ENCODE measurements at regions not wholly inside any gene's neighbourhood (a gene's known extent, or its start where the extent isn't known, plus 50 kb on each side); places are given as distances from the start of the nearest gene placed in this dataset.
"Not testable (repeated sequence)": the region's sequence is repeated elsewhere in the genome, so short reads cannot be mapped to it uniquely, and the experiment has no call there.

- DNase-seq, result no peak
- Histone ChIP-seq H3K27me3 (ENCODE audit: low read length) (no peaks in the 10 kb centered on the region), H3K27ac (ENCODE audit: low read length) (no peak overlapping the region), H3K9ac (ENCODE audit: low read length) (no peak overlapping the region), H3K4me3 (ENCODE audit: low read length) (no peak overlapping the region), H3K4me1 (ENCODE audit: insufficient read depth, low read length) (no peaks in the 10 kb centered on the region), H3K79me2 (ENCODE audit: low read length) (no peaks in the 10 kb centered on the region), H2AFZ (ENCODE audit: low read length) (no peak overlapping the region), H3K9me3 (ENCODE audit: low read length) (no peaks in the 10 kb centered on the region), H3K9me2 (replicated peaks; ENCODE audit: low read length) (no peaks in the 10 kb centered on the region), H3K4me2 (ENCODE audit: low read length) (no peak overlapping the region), H3K36me3 (ENCODE audit: low read depth, low read length) (no peaks in the 10 kb centered on the region), H3F3A (ENCODE audit: low read length, unreplicated experiment) (no peaks in the 10 kb centered on the region), H4K20me1 (ENCODE audit: low read length) (no peaks in the 10 kb centered on the region)
- intact Hi-C loops (cut with micrococcal nuclease), result no loop called here
- POLR2A ChIA-PET (ENCODE audit: unreplicated experiment), result no interaction called here
- CTCF ChIA-PET, result no interaction called here
- no peak for TF ChIP-seq EZH2phosphoT487 (IDR thresholded peaks at IDR 0.05; ENCODE audit: borderline replicate concordance, low read length)
- no peak for TF ChIP-seq CTCF (conservative IDR thresholded peaks at IDR 0.05; ENCODE audit: low read depth, low read length)
- TF ChIP-seq EZH2 (IDR thresholded peaks at IDR 0.05; ENCODE audit: low read length, unreplicated experiment), result no peak
- ATAC-seq, result no peak
- BruUV-seq (replicated peaks), result no TSS peak
Observed at GRCh38 chr7:94781236-94781635, 125.3 kb upstream of the SGCE start.

GRCh38 chr7:94782777-94783176 lies 124.6 kb upstream of the PPP1R9A start:
- POLR2A ChIA-PET (ENCODE audit: unreplicated experiment), result no interaction called here

GRCh38 chr7:94787285-94787684 lies 120.1 kb upstream of the PPP1R9A start:
- H3K9me2 ChIP-seq (replicated peaks; ENCODE audit: low read length), result no peaks in the 10 kb centered on the region
- H3K36me3 ChIP-seq (ENCODE audit: low read depth, low read length), result no peaks in the 10 kb centered on the region
- no peak overlapping the region for H3K4me3 ChIP-seq (ENCODE audit: low read length)
- no TSS peak for BruUV-seq (replicated peaks)
- DNase-seq (no peak), ATAC-seq (no peak)
- no peaks in the 10 kb centered on the region for H3K4me1 ChIP-seq (ENCODE audit: insufficient read depth, low read length)
- TF ChIP-seq EZH2 (IDR thresholded peaks at IDR 0.05; ENCODE audit: low read length, unreplicated experiment) (no peak), CTCF (conservative IDR thresholded peaks at IDR 0.05; ENCODE audit: low read depth, low read length) (no peak), EZH2phosphoT487 (IDR thresholded peaks at IDR 0.05; ENCODE audit: borderline replicate concordance, low read length) (no peak)
- no peaks in the 10 kb centered on the region for H3F3A ChIP-seq (ENCODE audit: low read length, unreplicated experiment)
- H3K79me2 ChIP-seq (ENCODE audit: low read length), result no peaks in the 10 kb centered on the region
- no peaks in the 10 kb centered on the region for H3K9me3 ChIP-seq (ENCODE audit: low read length)
- no peak overlapping the region for H3K4me2 ChIP-seq (ENCODE audit: low read length)
- H2AFZ ChIP-seq (ENCODE audit: low read length), result no peak overlapping the region
- H3K9ac ChIP-seq (ENCODE audit: low read length), result no peak overlapping the region
- no peak overlapping the region for H3K27ac ChIP-seq (ENCODE audit: low read length)
- H3K27me3 ChIP-seq (ENCODE audit: low read length), result no peaks in the 10 kb centered on the region
- CTCF ChIA-PET, result interaction anchor here (0.6 kb wide), 1 partner anchor 1166 kb away, joined by 3 read pairs; no protein-coding TSS in a partner anchor
- POLR2A ChIA-PET (ENCODE audit: unreplicated experiment), result no interaction called here
- H4K20me1 ChIP-seq (ENCODE audit: low read length), result no peaks in the 10 kb centered on the region
- intact Hi-C loops (cut with micrococcal nuclease), result no loop called here

More at GRCh38 chr7:94782777-94783176, 124.6 kb upstream of the PPP1R9A start:
- no TSS peak for BruUV-seq (replicated peaks)
- Histone ChIP-seq H4K20me1 (ENCODE audit: low read length) (no peaks in the 10 kb centered on the region), H2AFZ (ENCODE audit: low read length) (no peak overlapping the region), H3K9ac (ENCODE audit: low read length) (no peak overlapping the region), H3F3A (ENCODE audit: low read length, unreplicated experiment) (no peaks in the 10 kb centered on the region), H3K9me2 (replicated peaks; ENCODE audit: low read length) (no peaks in the 10 kb centered on the region), H3K27ac (ENCODE audit: low read length) (no peak overlapping the region), H3K9me3 (ENCODE audit: low read length) (no peaks in the 10 kb centered on the region), H3K27me3 (ENCODE audit: low read length) (no peaks in the 10 kb centered on the region), H3K4me3 (ENCODE audit: low read length) (no peak overlapping the region), H3K4me1 (ENCODE audit: insufficient read depth, low read length) (no peaks in the 10 kb centered on the region), H3K79me2 (ENCODE audit: low read length) (no peaks in the 10 kb centered on the region), H3K4me2 (ENCODE audit: low read length) (no peak overlapping the region), H3K36me3 (ENCODE audit: low read depth, low read length) (no peaks in the 10 kb centered on the region)
- TF ChIP-seq CTCF (conservative IDR thresholded peaks at IDR 0.05; ENCODE audit: low read depth, low read length) (no peak), EZH2 (IDR thresholded peaks at IDR 0.05; ENCODE audit: low read length, unreplicated experiment) (no peak), EZH2phosphoT487 (IDR thresholded peaks at IDR 0.05; ENCODE audit: borderline replicate concordance, low read length) (no peak)
- ATAC-seq (no peak), DNase-seq (no peak)
- CTCF ChIA-PET, result no interaction called here
- intact Hi-C loops (cut with micrococcal nuclease), result no loop called here

GRCh38 chr7:94788378-94788777 lies 119.0 kb upstream of the PPP1R9A start:
- H3K9me2 ChIP-seq (replicated peaks; ENCODE audit: low read length); intact Hi-C loops (cut with micrococcal nuclease); DNase-seq; H3K4me1 ChIP-seq (ENCODE audit: insufficient read depth, low read length); POLR2A ChIA-PET (ENCODE audit: unreplicated experiment); CTCF ChIA-PET; H3F3A ChIP-seq (ENCODE audit: low read length, unreplicated experiment); H4K20me1 ChIP-seq (ENCODE audit: low read length); H3K27me3 ChIP-seq (ENCODE audit: low read length); H3K27ac ChIP-seq (ENCODE audit: low read length); H3K9ac ChIP-seq (ENCODE audit: low read length); H3K79me2 ChIP-seq (ENCODE audit: low read length); H3K4me3 ChIP-seq (ENCODE audit: low read length); H3K4me2 ChIP-seq (ENCODE audit: low read length); BruUV-seq (replicated peaks); H2AFZ ChIP-seq (ENCODE audit: low read length); H3K36me3 ChIP-seq (ENCODE audit: low read depth, low read length); H3K9me3 ChIP-seq (ENCODE audit: low read length); ATAC-seq: not testable (repeated sequence)

Data from PC-3 (cell line).